NB4 (cell line): ENCODE measurements at regions not wholly inside any gene's neighbourhood (a gene's known extent, or its start where the extent isn't known, plus 50 kb on each side); places are given as distances from the start of the nearest gene placed in this dataset.

Experiments
- DNase-seq: peaks from one replicate; pipeline ENCODE4 v3.0.0; 2010; ENCODE audit warnings: low read depth
- H3K4me3 ChIP-seq: one replicate; pipeline ENCODE4 v1.5.1; 2011; ENCODE audit warnings: mild to moderate bottlenecking, low read depth, low read length, moderate library complexity
- MYC ChIP-seq: IDR thresholded peaks from 2 replicates; pipeline ENCODE4 v1.6.1; 2011; ENCODE audit warnings: low read depth, low read length
- POLR2A ChIP-seq: IDR thresholded peaks from 2 replicates; pipeline ENCODE4 v1.6.1; 2011; ENCODE audit warnings: mild to moderate bottlenecking; ENCODE audit not compliant: insufficient read length; ENCODE audit errors: extremely low read depth
- TF ChIP-seq, protein P1 (sequence below): IDR thresholded peaks from one replicate; pipeline ENCODE4 v1.5.1; 2012; ENCODE audit warnings: low read depth, low read length
- TF ChIP-seq, protein P2 (sequence below): IDR thresholded peaks from 2 replicates; pipeline ENCODE4 v1.6.1; 2011; ENCODE audit warnings: low read depth, low read length

DNA sequence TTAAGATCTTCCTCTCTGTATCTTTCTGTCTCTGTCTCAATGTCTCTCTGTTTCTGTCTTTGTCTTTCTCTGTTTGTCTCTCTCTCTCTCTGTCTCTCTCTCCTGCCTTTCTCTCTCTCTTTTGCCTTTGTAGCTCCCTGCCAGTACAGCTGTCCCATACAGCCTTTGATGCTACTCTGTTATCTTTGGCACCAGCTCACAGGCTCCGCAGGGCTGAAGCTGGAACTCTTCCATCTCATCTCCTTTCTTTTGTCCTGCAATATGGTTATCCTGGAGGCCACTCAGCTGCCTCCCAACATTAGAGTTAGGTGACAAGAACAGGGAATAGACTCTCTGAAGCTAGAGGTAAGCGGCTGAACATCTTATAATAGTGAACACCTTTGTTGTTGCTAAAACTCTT lies 354.3 kb upstream of the NEGR1 start:
- H3K4me3 ChIP-seq: no peak overlapping the region
- TF ChIP-seq, protein P1, sequence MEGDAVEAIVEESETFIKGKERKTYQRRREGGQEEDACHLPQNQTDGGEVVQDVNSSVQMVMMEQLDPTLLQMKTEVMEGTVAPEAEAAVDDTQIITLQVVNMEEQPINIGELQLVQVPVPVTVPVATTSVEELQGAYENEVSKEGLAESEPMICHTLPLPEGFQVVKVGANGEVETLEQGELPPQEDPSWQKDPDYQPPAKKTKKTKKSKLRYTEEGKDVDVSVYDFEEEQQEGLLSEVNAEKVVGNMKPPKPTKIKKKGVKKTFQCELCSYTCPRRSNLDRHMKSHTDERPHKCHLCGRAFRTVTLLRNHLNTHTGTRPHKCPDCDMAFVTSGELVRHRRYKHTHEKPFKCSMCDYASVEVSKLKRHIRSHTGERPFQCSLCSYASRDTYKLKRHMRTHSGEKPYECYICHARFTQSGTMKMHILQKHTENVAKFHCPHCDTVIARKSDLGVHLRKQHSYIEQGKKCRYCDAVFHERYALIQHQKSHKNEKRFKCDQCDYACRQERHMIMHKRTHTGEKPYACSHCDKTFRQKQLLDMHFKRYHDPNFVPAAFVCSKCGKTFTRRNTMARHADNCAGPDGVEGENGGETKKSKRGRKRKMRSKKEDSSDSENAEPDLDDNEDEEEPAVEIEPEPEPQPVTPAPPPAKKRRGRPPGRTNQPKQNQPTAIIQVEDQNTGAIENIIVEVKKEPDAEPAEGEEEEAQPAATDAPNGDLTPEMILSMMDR: no peak
- TF ChIP-seq, protein P2, sequence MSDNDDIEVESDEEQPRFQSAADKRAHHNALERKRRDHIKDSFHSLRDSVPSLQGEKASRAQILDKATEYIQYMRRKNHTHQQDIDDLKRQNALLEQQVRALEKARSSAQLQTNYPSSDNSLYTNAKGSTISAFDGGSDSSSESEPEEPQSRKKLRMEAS: no peak
- TF ChIP-seq POLR2A (no peak), MYC (no peak)
- no peak for DNase-seq

DNA sequence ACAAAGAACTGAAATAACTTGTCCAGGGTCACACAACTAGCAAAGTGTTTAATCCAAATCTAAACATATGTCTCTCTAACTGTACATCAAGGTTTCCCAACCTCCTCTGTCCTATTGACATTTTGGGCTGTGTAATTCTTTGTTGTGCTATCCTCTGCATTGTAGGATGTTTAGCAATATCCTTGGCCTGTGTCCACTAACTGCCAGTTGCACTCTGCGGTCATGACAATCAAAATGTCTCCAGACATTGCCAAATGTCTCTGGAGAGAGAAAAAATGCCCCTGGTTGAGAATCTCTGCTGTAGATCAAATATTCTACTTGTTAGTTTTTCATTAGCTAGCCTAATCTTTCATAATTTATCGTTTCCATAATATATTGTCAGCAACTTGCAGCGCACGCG lies 353.4 kb upstream of the NEGR1 start:
- TF ChIP-seq, protein P2: no peak
- TF ChIP-seq, protein P1: no peak
- no peak for TF ChIP-seq MYC
- no peak for TF ChIP-seq POLR2A
- peak; percentile 82 for DNase-seq
- H3K4me3 ChIP-seq: peak overlapping the region; percentile 17

DNA sequence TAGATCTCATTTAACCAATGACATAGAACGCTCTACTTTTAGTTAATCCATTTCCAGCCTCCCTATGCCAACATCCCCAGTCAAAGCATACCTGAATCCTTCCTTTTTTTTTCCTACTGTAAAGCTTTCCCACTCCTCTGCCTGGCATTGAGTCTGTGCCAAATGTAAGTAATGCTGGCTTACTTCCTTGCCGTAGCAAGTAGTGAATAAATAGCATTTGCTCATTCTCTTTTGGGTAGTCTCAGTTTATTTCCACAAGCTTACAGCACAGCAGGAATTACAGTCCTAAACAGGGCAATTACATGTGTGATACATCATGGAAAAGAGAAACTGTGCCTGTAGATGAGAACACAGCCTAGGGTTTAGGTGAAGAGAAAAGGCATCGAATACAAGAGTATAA lies 352.6 kb upstream of the NEGR1 start:
- TF ChIP-seq, protein P1: no peak
- TF ChIP-seq MYC (no peak), POLR2A (no peak)
- TF ChIP-seq, protein P2: no peak
- no peak for DNase-seq
- H3K4me3 ChIP-seq: no peak overlapping the region

DNA sequence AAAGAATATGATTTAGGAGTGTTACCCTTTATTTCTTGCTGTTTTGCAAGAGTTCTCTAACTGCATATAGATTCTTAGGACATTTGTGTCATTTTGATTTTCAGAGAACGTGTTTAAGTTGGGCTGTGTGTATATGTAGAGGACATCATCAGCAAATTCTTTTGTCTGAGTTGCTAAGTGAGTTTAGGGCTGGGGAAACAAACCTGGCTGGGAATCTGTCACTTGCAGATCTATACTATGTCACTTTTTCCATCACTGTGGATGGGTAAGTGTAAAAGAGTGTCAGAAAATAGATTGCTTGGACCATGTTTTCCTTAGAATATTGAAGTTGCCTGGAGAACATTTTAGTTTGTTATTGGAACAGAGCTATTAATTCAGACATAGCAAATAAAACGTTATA lies 349.1 kb upstream of the NEGR1 start:
- H3K4me3 ChIP-seq: no peak overlapping the region
- TF ChIP-seq MYC (no peak), POLR2A (no peak)
- TF ChIP-seq, protein P1: no peak
- TF ChIP-seq, protein P2: no peak
- no peak for DNase-seq

DNA sequence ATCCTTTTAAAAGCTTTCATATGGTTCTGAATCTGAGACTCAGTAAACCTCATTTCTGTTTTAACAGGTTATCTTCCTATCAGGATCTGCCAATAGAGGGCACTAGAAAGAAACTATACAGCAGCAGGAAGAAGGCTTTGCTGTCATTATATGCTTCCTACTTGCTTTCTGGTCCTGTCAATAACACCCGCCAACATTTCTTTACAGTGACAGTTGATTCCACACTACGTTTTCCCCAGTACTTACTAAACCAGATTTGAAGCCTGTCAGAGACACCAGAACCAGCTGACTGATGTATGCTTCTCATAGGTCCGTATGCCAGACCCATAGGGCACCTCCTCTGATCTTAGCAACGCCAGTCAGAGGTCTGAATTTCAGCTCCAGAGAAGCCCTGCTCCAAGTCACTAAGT lies 341.0 kb upstream of the NEGR1 start:
- DNase-seq: peak; percentile 66
- TF ChIP-seq POLR2A: no peak
- TF ChIP-seq, protein P2: no peak
- TF ChIP-seq, protein P1: peak; percentile 46

DNA sequence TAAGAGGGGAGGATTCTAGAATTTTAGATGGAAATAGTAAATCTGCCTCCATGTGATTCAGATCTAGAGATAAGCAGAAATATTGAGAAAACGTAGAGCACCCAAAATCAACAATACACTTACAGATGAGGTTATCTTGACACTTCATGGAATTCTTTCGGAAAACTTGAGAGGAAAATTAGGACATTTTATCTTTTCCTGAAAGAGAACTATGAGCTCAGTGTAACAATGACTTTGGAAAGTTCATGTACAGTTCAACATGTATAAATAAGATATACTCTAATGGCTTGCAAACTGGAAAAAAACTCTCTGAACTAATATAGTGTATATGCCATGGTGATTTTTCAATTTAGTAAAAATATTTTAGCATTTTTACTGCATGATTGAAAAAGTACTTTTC lies 338.1 kb upstream of the NEGR1 start:
- TF ChIP-seq MYC: no peak
- TF ChIP-seq, protein P1: no peak
- TF ChIP-seq, protein P2: no peak
- no peak for TF ChIP-seq POLR2A
- no peak overlapping the region for H3K4me3 ChIP-seq
- DNase-seq: no peak

More for the DNA sequence above, 341.0 kb upstream of the NEGR1 start:
- H3K4me3 ChIP-seq: no peak overlapping the region
